B cell (primary cell): ENCODE measurements at regions not wholly inside any gene's neighbourhood (a gene's known extent, or its start where the extent isn't known, plus 50 kb on each side); places are given as distances from the start of the nearest gene placed in this dataset. TPM values are rescaled to one million over a fixed set of nuclear protein-coding genes. Genes with fewer than 3 reads are reported as not detected.

Source experiments
- ATAC-seq: fragments of 200-7000 bp; cut with Tn5 transposase; one replicate; pipeline ENCODE4 v1.10.0; 2021; ENCODE audit warnings: low read depth, mild to moderate bottlenecking, moderate number of reproducible peaks, moderate library complexity
- CTCF ChIA-PET: fragments of 350-600 bp; sonication (Branson Sonifier 250); formaldehyde crosslinking; loops from one replicate; lab custom pipeline; 2021; ENCODE audit warnings: antibody characterized with exemption, inconsistent platforms; lab: Charles Lee
- POLR2A ChIA-PET: fragments of 350-600 bp; sonication (Branson Sonifier 250); formaldehyde crosslinking; loops from one replicate; lab custom pipeline; 2021; ENCODE audit warnings: antibody characterized with exemption; lab: Charles Lee
- DNase-seq: peaks from one replicate; pipeline ENCODE4 v3.0.0; 2013
- H2AFZ ChIP-seq: 2 replicates; pipeline ENCODE4 v1.6.1; 2012; ENCODE audit warnings: mild to moderate bottlenecking, low read depth, low read length; ENCODE audit not compliant: insufficient read depth, poor library complexity, severe bottlenecking
- H3K27ac ChIP-seq, 2 donors: 1 replicate in 1 of 2; 2 replicates in 1 of 2; pipeline ENCODE4 v1.5.1; 2012 to 2013; ENCODE audit warnings: low read length in 2 of 2, mild to moderate bottlenecking in 2 of 2, moderate library complexity in 1 of 2
- H3K27me3 ChIP-seq, 4 experiments: fragments of 200-600 bp in 1 of 4; sonication (generic) in 1 of 4; replicated peaks in 1 of 4; 1 replicate in 2 of 4; 2 replicates in 2 of 4; pipeline versions ENCODE4 v1.6.1 to v1.7.0; 2013 to 2016; ENCODE audit warnings: low read length in 3 of 4, mild to moderate bottlenecking in 2 of 4, mixed read lengths in 1 of 4, moderate library complexity in 1 of 4; ENCODE audit not compliant: insufficient read depth in 4 of 4, control insufficient read depth in 3 of 4; ENCODE audit errors: control extremely low read depth in 1 of 4
- H3K36me3 ChIP-seq, 2 experiments: replicated peaks in 1 of 2; 1 replicate in 1 of 2; 2 replicates in 1 of 2; pipeline versions ENCODE4 v1.6.1 to v1.7.1; 2013; ENCODE audit warnings: low read length in 1 of 2; ENCODE audit not compliant: insufficient read depth in 2 of 2, control insufficient read depth in 1 of 2; ENCODE audit errors: control extremely low read depth in 1 of 2, extremely low read depth in 1 of 2
- H3K4me1 ChIP-seq, 2 donors: fragments of 200-600 bp in 1 of 2; sonication (generic) in 1 of 2; 1 replicate in 1 of 2; 2 replicates in 1 of 2; pipeline versions ENCODE4 v1.5.1 to v1.6.1; 2013 to 2017; ENCODE audit warnings: low read length in 2 of 2; ENCODE audit not compliant: control insufficient read depth in 2 of 2, insufficient read depth in 2 of 2
- H3K4me2 ChIP-seq: replicated peaks from 2 replicates; pipeline ENCODE3; 2012; ENCODE audit warnings: mild to moderate bottlenecking, low read depth, low read length; ENCODE audit not compliant: poor library complexity, severe bottlenecking
- H3K4me3 ChIP-seq, 5 experiments: fragments of 200-600 bp in 1 of 5; sonication (generic) in 1 of 5; 1 replicate in 3 of 5; 2 replicates in 2 of 5; pipeline versions ENCODE4 v1.5.1 to v1.7.0; 2011 to 2016; ENCODE audit warnings: low read length in 4 of 5, mild to moderate bottlenecking in 4 of 5, low read depth in 2 of 5, control low read depth in 1 of 5, moderate library complexity in 1 of 5; ENCODE audit not compliant: insufficient read depth in 1 of 5; ENCODE audit errors: control extremely low read depth in 1 of 5, extremely low read depth in 1 of 5
- H3K79me2 ChIP-seq: fragments of 200-600 bp; sonication (generic); one replicate; pipeline ENCODE4 v1.6.0; 2016; ENCODE audit warnings: low read length; ENCODE audit not compliant: control insufficient read depth, insufficient read depth
- H3K9ac ChIP-seq: fragments of 200-600 bp; sonication (generic); 2 replicates; pipeline ENCODE4 v1.6.1; 2017; ENCODE audit warnings: mild to moderate bottlenecking, low read length, moderate library complexity
- H3K9me3 ChIP-seq, 3 donors: one replicate each; pipeline versions ENCODE4 v1.6.1 to v1.7.1; 2013; ENCODE audit warnings: low read length in 2 of 3; ENCODE audit not compliant: control insufficient read depth in 2 of 3, insufficient read depth in 1 of 3; ENCODE audit errors: control extremely low read depth in 1 of 3
- H4K20me1 ChIP-seq: 2 replicates; pipeline ENCODE4 v1.6.0; 2012; ENCODE audit warnings: mild to moderate bottlenecking, low read length; ENCODE audit not compliant: insufficient read depth, control insufficient read depth, poor library complexity, severe bottlenecking
- H3K27ac Mint-ChIP-seq: one replicate; pipeline ENCODE4 v1.8.0; 2021; ENCODE audit warnings: mixed read lengths
- H3K27me3 Mint-ChIP-seq: one replicate; pipeline ENCODE4 v1.8.0; 2021; ENCODE audit warnings: mixed read lengths
- H3K4me1 Mint-ChIP-seq: one replicate; pipeline ENCODE4 v1.8.0; 2021; ENCODE audit warnings: mixed read lengths
- H3K4me3 Mint-ChIP-seq: one replicate; pipeline ENCODE4 v1.8.0; 2021; ENCODE audit warnings: mixed read lengths
- H3K9me3 Mint-ChIP-seq: one replicate; pipeline ENCODE4 v1.8.0; 2022; ENCODE audit warnings: mixed read lengths; ENCODE audit not compliant: insufficient read depth
- EZH2 ChIP-seq: IDR thresholded peaks from 2 replicates; pipeline ENCODE4 v1.6.1; 2012; ENCODE audit warnings: borderline replicate concordance, low read depth, mild to moderate bottlenecking, moderate library complexity, low read length; ENCODE audit not compliant: insufficient read depth, poor library complexity, severe bottlenecking
- WGBS: methylation state at CpG from one replicate; pipeline ENCODE4 v1.1.5; 2013; ENCODE audit warnings: missing lambda C conversion rate; ENCODE audit not compliant: insufficient coverage; 5-methylcytosine and 5-hydroxymethylcytosine counted together
- intact Hi-C: fragments of 100-400 bp; cut with micrococcal nuclease; formaldehyde crosslinking; loops from one replicate; pipeline ENCODE4 v1.10.0; 2022
- small RNA-seq: library from RNA; depleted of rRNA; stranded (forward); fragments of <200 nt; gene quantifications from one replicate; pipeline ENCODE3, GENCODE V24; 2012; ENCODE audit warnings: low replicate concordance, low read depth; ENCODE audit not compliant: insufficient read length
- TF ChIP-seq, protein P1 (sequence below): fragments of 200-600 bp; IDR thresholded peaks from one replicate; pipeline ENCODE4 v1.8.0; 2022; ENCODE audit warnings: antibody characterized with exemption, mild to moderate bottlenecking

DNA sequence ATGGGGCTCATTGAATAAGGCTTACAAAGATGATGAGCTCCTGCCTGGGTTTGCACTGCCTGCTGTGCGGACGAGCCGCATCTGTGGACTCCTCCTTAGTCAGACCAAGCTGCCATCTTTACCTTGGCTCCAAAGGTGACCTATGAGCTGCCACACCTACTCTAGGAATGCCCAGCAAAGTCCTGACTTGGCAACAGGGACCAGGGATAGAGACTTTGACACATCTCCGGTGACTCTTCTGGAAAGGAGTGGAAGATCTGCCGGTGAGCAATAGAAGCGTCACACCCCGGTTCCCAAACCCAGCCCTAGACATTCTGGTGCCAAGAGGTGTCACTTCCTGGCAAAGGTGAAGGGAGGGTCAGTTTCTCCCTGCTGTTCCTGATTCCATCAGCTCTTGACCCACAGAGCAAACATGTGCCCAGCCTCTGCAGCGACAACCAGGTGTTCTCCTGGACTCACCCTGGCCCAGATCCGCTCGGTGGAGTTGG, 50.2 kb upstream of the GTF3A start:
- ATAC-seq (no peak), DNase-seq (no peak)
- Histone ChIP-seq H3K4me2 (no peak overlapping the region), H3K9ac (no peak overlapping the region), H2AFZ (no peak overlapping the region), H3K36me3 (no peaks in the 10 kb centered on the region), H3K4me3 (no peak overlapping the region), H3K27ac (no peak overlapping the region), H3K27me3 (peaks cover 0 to 7% (median 0%) of the 10 kb centered on the region in 4 experiments), H3K79me2 (no peaks in the 10 kb centered on the region), H3K9me3 (no peaks in the 10 kb centered on the region), H3K4me1 (no peaks in the 10 kb centered on the region), H4K20me1 (no peaks in the 10 kb centered on the region)
- Mint-ChIP-seq H3K4me1 (peaks cover 2% of the 10 kb centered on the region), H3K4me3 (no peak overlapping the region), H3K27ac (no peak overlapping the region), H3K9me3 (no peaks in the 10 kb centered on the region), H3K27me3 (peaks cover 38% of the 10 kb centered on the region)
- ChIA-PET POLR2A (no interaction called here), CTCF (interaction anchor here (0.6 to 9.6 kb wide), 11 partner anchors 12 to 611 kb away, joined by 3 to 374 read pairs (median 4); no protein-coding TSS in a partner anchor)
- TF ChIP-seq, protein P1, sequence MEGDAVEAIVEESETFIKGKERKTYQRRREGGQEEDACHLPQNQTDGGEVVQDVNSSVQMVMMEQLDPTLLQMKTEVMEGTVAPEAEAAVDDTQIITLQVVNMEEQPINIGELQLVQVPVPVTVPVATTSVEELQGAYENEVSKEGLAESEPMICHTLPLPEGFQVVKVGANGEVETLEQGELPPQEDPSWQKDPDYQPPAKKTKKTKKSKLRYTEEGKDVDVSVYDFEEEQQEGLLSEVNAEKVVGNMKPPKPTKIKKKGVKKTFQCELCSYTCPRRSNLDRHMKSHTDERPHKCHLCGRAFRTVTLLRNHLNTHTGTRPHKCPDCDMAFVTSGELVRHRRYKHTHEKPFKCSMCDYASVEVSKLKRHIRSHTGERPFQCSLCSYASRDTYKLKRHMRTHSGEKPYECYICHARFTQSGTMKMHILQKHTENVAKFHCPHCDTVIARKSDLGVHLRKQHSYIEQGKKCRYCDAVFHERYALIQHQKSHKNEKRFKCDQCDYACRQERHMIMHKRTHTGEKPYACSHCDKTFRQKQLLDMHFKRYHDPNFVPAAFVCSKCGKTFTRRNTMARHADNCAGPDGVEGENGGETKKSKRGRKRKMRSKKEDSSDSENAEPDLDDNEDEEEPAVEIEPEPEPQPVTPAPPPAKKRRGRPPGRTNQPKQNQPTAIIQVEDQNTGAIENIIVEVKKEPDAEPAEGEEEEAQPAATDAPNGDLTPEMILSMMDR: no peak
- TF ChIP-seq EZH2: no peak
- intact Hi-C loops: loop anchor here (1.0 to 10.0 kb wide), 5 partner anchors 338 to 1421 kb away; no protein-coding TSS in a partner anchor
- 93% methylated on average over 10 of the region's 10 CpGs for WGBS

Small RNAs in the stretch of these regions (small RNA-seq; reads per million reads assigned to genes)
- not detected for gene RNU6-70P
